ENCODE measurements at regions not wholly inside any gene's neighbourhood (a gene's known extent, or its start where the extent isn't known, plus 50 kb on each side); places are given as distances from the start of the nearest gene placed in this dataset.

- Histone ChIP-seq H3K27ac (ENCODE audit: low read depth, low read length) (no peak overlapping the region), H3K36me3 (ENCODE audit: control insufficient read depth, insufficient read depth, low read length) (no peaks in the 10 kb centered on the region), H3K4me3 (ENCODE audit: low read depth, low read length) (no peak overlapping the region), H3K9me3 (ENCODE audit: control insufficient read depth, insufficient read depth, low read length) (no peaks in the 10 kb centered on the region), H3K4me1 (ENCODE audit: control insufficient read depth, insufficient read depth, low read length) (no peaks in the 10 kb centered on the region), H3K27me3 (ENCODE audit: control insufficient read depth, insufficient read depth, low read length) (no peaks in the 10 kb centered on the region)
- no CpG with 5 or more reads among the region's 2 CpGs for WGBS (ENCODE audit: insufficient coverage)
- no peak for DNase-seq (ENCODE audit: low read depth in 4 of 6, low spot score in 6 of 6)
Observed at GRCh38 chr3:34547297-34547920, 749.0 kb downstream of the PDCD6IP start.

- H3K36me3 ChIP-seq (ENCODE audit: control insufficient read depth, insufficient read depth, low read length): no peaks in the 10 kb centered on the region
- no peaks in the 10 kb centered on the region for H3K4me1 ChIP-seq (ENCODE audit: control insufficient read depth, insufficient read depth, low read length)
- DNase-seq (ENCODE audit: low read depth in 4 of 6, low spot score in 6 of 6): peak in 1 of 6 donors; percentile 32
- H3K27ac ChIP-seq (ENCODE audit: low read depth, low read length): no peak overlapping the region
- peaks cover 4% of the 10 kb centered on the region for H3K9me3 ChIP-seq (ENCODE audit: control insufficient read depth, insufficient read depth, low read length)
- no peaks in the 10 kb centered on the region for H3K27me3 ChIP-seq (ENCODE audit: control insufficient read depth, insufficient read depth, low read length)
- no peak overlapping the region for H3K4me3 ChIP-seq (ENCODE audit: low read depth, low read length)
- no CpG with 5 or more reads among the region's 1 CpG for WGBS (ENCODE audit: insufficient coverage)
Observed at GRCh38 chr3:34567266-34567665, 768.8 kb downstream of the PDCD6IP start.

GRCh38 chr3:34568766-34569165, 770.3 kb downstream of the PDCD6IP start:
- no peak overlapping the region for H3K4me3 ChIP-seq (ENCODE audit: low read depth, low read length)
- H3K36me3 ChIP-seq (ENCODE audit: control insufficient read depth, insufficient read depth, low read length): no peaks in the 10 kb centered on the region
- H3K27me3 ChIP-seq (ENCODE audit: control insufficient read depth, insufficient read depth, low read length): no peaks in the 10 kb centered on the region
- DNase-seq (ENCODE audit: low read depth in 4 of 6, low spot score in 6 of 6): no peak
- no peak overlapping the region for H3K27ac ChIP-seq (ENCODE audit: low read depth, low read length)
- no peaks in the 10 kb centered on the region for H3K4me1 ChIP-seq (ENCODE audit: control insufficient read depth, insufficient read depth, low read length)
- peaks cover 4% of the 10 kb centered on the region for H3K9me3 ChIP-seq (ENCODE audit: control insufficient read depth, insufficient read depth, low read length)
- WGBS (ENCODE audit: insufficient coverage): no CpG with 5 or more reads among the region's 4 CpGs

GRCh38 chr3:34569437-34569836, 771.0 kb downstream of the PDCD6IP start:
- Histone ChIP-seq H3K27ac (ENCODE audit: low read depth, low read length) (no peak overlapping the region), H3K4me1 (ENCODE audit: control insufficient read depth, insufficient read depth, low read length) (no peaks in the 10 kb centered on the region), H3K27me3 (ENCODE audit: control insufficient read depth, insufficient read depth, low read length) (no peaks in the 10 kb centered on the region), H3K36me3 (ENCODE audit: control insufficient read depth, insufficient read depth, low read length) (no peaks in the 10 kb centered on the region), H3K4me3 (ENCODE audit: low read depth, low read length) (no peak overlapping the region), H3K9me3 (ENCODE audit: control insufficient read depth, insufficient read depth, low read length) (peaks cover 4% of the 10 kb centered on the region)
- WGBS (ENCODE audit: insufficient coverage): no CpG with 5 or more reads among the region's 1 CpG
- no peak for DNase-seq (ENCODE audit: low read depth in 4 of 6, low spot score in 6 of 6)

GRCh38 chr3:34570916-34571705, 772.7 kb downstream of the PDCD6IP start:
- no CpG with 5 or more reads among the region's 4 CpGs for WGBS (ENCODE audit: insufficient coverage)
- H3K27ac ChIP-seq (ENCODE audit: low read depth, low read length): no peak overlapping the region
- H3K4me1 ChIP-seq (ENCODE audit: control insufficient read depth, insufficient read depth, low read length): no peaks in the 10 kb centered on the region
- H3K36me3 ChIP-seq (ENCODE audit: control insufficient read depth, insufficient read depth, low read length): no peaks in the 10 kb centered on the region
- no peak for DNase-seq (ENCODE audit: low read depth in 4 of 6, low spot score in 6 of 6)
- H3K9me3 ChIP-seq (ENCODE audit: control insufficient read depth, insufficient read depth, low read length): no peaks in the 10 kb centered on the region
- H3K27me3 ChIP-seq (ENCODE audit: control insufficient read depth, insufficient read depth, low read length): no peaks in the 10 kb centered on the region
- H3K4me3 ChIP-seq (ENCODE audit: low read depth, low read length): no peak overlapping the region

- Histone ChIP-seq H3K9me3 (ENCODE audit: control insufficient read depth, insufficient read depth, low read length) (no peaks in the 10 kb centered on the region), H3K27me3 (ENCODE audit: control insufficient read depth, insufficient read depth, low read length) (no peaks in the 10 kb centered on the region), H3K36me3 (ENCODE audit: control insufficient read depth, insufficient read depth, low read length) (no peaks in the 10 kb centered on the region), H3K4me3 (ENCODE audit: low read depth, low read length) (no peak overlapping the region), H3K27ac (ENCODE audit: low read depth, low read length) (no peak overlapping the region), H3K4me1 (ENCODE audit: control insufficient read depth, insufficient read depth, low read length) (no peaks in the 10 kb centered on the region)
- WGBS (ENCODE audit: insufficient coverage): no CpG with 5 or more reads among the region's 1 CpG
- DNase-seq (ENCODE audit: low read depth in 4 of 6, low spot score in 6 of 6): no peak
Observed at GRCh38 chr3:34571714-34572113, 773.3 kb downstream of the PDCD6IP start.

- H3K36me3 ChIP-seq (ENCODE audit: control insufficient read depth, insufficient read depth, low read length): no peaks in the 10 kb centered on the region
- H3K4me1 ChIP-seq (ENCODE audit: control insufficient read depth, insufficient read depth, low read length): no peaks in the 10 kb centered on the region
- no peaks in the 10 kb centered on the region for H3K27me3 ChIP-seq (ENCODE audit: control insufficient read depth, insufficient read depth, low read length)
- WGBS (ENCODE audit: insufficient coverage): 22% methylated on average over 1 of the region's 3 CpGs
- H3K27ac ChIP-seq (ENCODE audit: low read depth, low read length): no peak overlapping the region
- H3K4me3 ChIP-seq (ENCODE audit: low read depth, low read length): no peak overlapping the region
- H3K9me3 ChIP-seq (ENCODE audit: control insufficient read depth, insufficient read depth, low read length): no peaks in the 10 kb centered on the region
- DNase-seq (ENCODE audit: low read depth in 4 of 6, low spot score in 6 of 6): peak in 1 of 6 donors; percentile 59
Observed at GRCh38 chr3:34575776-34576175, 777.3 kb downstream of the PDCD6IP start.

- Histone ChIP-seq H3K4me3 (ENCODE audit: low read depth, low read length) (no peak overlapping the region), H3K9me3 (ENCODE audit: control insufficient read depth, insufficient read depth, low read length) (no peaks in the 10 kb centered on the region), H3K36me3 (ENCODE audit: control insufficient read depth, insufficient read depth, low read length) (no peaks in the 10 kb centered on the region), H3K27ac (ENCODE audit: low read depth, low read length) (no peak overlapping the region), H3K27me3 (ENCODE audit: control insufficient read depth, insufficient read depth, low read length) (no peaks in the 10 kb centered on the region), H3K4me1 (ENCODE audit: control insufficient read depth, insufficient read depth, low read length) (no peaks in the 10 kb centered on the region)
- no peak for DNase-seq (ENCODE audit: low read depth in 4 of 6, low spot score in 6 of 6)
Observed at GRCh38 chr3:34582055-34582454, 783.6 kb downstream of the PDCD6IP start.

- no CpG with 5 or more reads among the region's 2 CpGs for WGBS (ENCODE audit: insufficient coverage)
- Histone ChIP-seq H3K4me3 (ENCODE audit: low read depth, low read length) (no peak overlapping the region), H3K27me3 (ENCODE audit: control insufficient read depth, insufficient read depth, low read length) (no peaks in the 10 kb centered on the region), H3K4me1 (ENCODE audit: control insufficient read depth, insufficient read depth, low read length) (no peaks in the 10 kb centered on the region), H3K27ac (ENCODE audit: low read depth, low read length) (no peak overlapping the region), H3K9me3 (ENCODE audit: control insufficient read depth, insufficient read depth, low read length) (peaks cover 2% of the 10 kb centered on the region), H3K36me3 (ENCODE audit: control insufficient read depth, insufficient read depth, low read length) (no peaks in the 10 kb centered on the region)
- DNase-seq (ENCODE audit: low read depth in 4 of 6, low spot score in 6 of 6): no peak
Observed at GRCh38 chr3:34583451-34583850, 785.0 kb downstream of the PDCD6IP start.

GRCh38 chr3:34584971-34585370, 786.5 kb downstream of the PDCD6IP start:
- Histone ChIP-seq H3K4me3 (ENCODE audit: low read depth, low read length) (no peak overlapping the region), H3K27ac (ENCODE audit: low read depth, low read length) (no peak overlapping the region)
- DNase-seq (ENCODE audit: low read depth in 4 of 6, low spot score in 6 of 6): no peak

More at GRCh38 chr3:34584971-34585370, 786.5 kb downstream of the PDCD6IP start:
- Histone ChIP-seq H3K4me1 (ENCODE audit: control insufficient read depth, insufficient read depth, low read length) (no peaks in the 10 kb centered on the region), H3K36me3 (ENCODE audit: control insufficient read depth, insufficient read depth, low read length) (no peaks in the 10 kb centered on the region), H3K9me3 (ENCODE audit: control insufficient read depth, insufficient read depth, low read length) (peaks cover 2% of the 10 kb centered on the region), H3K27me3 (ENCODE audit: control insufficient read depth, insufficient read depth, low read length) (no peaks in the 10 kb centered on the region)
- no CpG with 5 or more reads among the region's 1 CpG for WGBS (ENCODE audit: insufficient coverage)

Data from spinal cord (tissue), 9 donors.